Esophagus squamous epithelium (tissue), 4 donors: ENCODE measurements at regions not wholly inside any gene's neighbourhood (a gene's known extent, or its start where the extent isn't known, plus 50 kb on each side); places are given as distances from the start of the nearest gene placed in this dataset.

Experiments used
- POLR2A ChIP-seq, 4 donors: fragments of 450-650 bp; IDR thresholded peaks; one replicate each; pipeline ENCODE4 v1.6.1; 2017; ENCODE audit warnings: antibody characterized with exemption in 4 of 4, mild to moderate bottlenecking in 4 of 4, moderate library complexity in 3 of 4
- TF ChIP-seq, protein P1 (sequence below), 6 experiments: fragments of 450-650 bp in 4 of 6; fragments of 200-600 bp in 2 of 6; sonication (generic) in 2 of 6; IDR thresholded peaks; one replicate each; pipeline ENCODE4 v1.5.1; 2016 to 2019; ENCODE audit warnings: antibody characterized with exemption in 6 of 6, mild to moderate bottlenecking in 4 of 6, moderate library complexity in 4 of 6

DNA sequence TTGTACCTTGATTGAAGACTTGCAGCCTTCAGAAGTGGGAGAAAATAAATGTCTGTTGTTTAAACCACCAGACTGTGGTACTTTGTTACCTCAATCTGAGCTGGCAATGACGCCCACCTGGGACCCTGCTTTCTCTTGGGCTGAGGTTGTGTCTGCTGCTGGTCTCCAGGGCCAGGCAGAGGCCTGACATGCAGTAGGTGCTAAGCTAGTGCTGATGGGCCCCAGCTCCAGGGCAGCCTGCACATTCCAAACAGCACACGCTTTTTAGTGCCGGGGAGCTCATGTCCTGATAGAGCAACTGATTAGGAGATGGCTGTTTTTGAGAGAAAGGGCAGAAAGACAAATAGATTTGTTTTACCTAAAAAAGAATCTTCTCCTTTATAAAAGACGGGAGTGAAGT, 664.0 kb upstream of the HS6ST1 start:
- TF ChIP-seq, protein P1, sequence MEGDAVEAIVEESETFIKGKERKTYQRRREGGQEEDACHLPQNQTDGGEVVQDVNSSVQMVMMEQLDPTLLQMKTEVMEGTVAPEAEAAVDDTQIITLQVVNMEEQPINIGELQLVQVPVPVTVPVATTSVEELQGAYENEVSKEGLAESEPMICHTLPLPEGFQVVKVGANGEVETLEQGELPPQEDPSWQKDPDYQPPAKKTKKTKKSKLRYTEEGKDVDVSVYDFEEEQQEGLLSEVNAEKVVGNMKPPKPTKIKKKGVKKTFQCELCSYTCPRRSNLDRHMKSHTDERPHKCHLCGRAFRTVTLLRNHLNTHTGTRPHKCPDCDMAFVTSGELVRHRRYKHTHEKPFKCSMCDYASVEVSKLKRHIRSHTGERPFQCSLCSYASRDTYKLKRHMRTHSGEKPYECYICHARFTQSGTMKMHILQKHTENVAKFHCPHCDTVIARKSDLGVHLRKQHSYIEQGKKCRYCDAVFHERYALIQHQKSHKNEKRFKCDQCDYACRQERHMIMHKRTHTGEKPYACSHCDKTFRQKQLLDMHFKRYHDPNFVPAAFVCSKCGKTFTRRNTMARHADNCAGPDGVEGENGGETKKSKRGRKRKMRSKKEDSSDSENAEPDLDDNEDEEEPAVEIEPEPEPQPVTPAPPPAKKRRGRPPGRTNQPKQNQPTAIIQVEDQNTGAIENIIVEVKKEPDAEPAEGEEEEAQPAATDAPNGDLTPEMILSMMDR (IDR thresholded peaks at IDR 0.05), result no peak
- no peak for TF ChIP-seq POLR2A (IDR thresholded peaks at IDR 0.05)
